ENCODE measurements at regions not wholly inside any gene's neighbourhood (a gene's known extent, or its start where the extent isn't known, plus 50 kb on each side); places are given as distances from the start of the nearest gene placed in this dataset.
"Not testable (repeated sequence)": the region's sequence is repeated elsewhere in the genome, so short reads cannot be mapped to it uniquely, and the experiment has no call there.

DNA sequence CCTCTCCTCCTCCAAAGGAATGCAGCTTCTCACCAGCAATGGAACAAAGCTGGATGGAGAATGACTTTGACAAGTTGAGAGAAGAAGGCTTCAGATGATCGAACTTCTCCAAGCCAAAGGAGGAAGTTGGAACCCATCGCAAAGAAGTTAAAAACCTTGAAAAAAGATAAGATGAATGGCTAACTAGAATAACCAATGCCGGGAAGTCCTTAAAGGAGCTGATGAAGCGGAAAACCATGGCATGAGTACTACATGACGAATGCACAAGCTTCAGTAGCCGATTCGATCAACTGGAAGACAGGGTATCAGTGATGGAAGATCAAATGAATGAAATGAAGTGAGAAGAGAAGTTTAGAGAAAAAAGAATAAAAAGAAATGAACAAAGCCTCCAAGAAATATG, 629.2 kb upstream of the PABPC4L start:
- DNase-seq, result not testable (repeated sequence)

DNA sequence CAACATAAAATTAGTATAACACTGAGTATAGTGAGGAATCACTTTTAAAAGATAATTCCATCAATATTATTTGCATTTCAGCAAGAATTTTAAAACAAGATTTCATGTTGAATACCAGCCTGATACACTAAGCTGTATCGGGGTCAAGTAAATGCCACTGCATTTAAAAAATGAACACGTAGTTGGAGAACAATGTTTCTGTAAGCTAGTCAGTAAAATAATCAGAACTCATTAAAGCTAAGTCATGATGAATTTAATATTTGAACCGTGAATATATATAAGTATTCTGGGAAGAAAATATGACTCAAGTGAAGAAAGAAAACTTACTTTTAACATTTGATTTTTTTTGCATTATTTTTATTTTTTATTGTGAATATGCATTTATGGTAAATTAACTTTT, 611.0 kb upstream of the PABPC4L start:
- no peak for DNase-seq

DNA sequence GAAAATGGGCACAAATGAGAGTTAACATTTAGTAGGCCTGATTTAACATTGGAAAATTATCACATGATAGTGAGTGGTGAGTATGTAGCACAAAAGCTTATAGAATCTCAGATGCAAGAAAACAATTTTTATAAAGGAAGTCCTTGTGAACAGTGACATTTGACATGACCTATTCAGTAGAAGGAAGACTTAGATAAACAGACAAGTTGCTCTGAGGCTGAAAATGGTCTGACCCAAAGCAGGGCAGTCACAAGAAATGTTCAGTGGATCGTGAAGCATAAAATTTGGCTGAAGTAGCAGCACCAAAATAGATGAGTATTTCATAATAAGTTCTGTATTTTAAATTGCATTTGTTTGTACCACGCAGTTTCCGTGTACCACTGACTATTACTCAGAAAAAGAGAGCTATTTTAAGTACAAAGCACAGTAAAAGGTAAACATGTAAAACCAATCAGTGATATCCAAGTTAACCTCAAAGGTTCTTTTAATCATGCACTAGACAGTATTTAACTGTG, 605.7 kb upstream of the PABPC4L start:
- DNase-seq, result no peak

DNA sequence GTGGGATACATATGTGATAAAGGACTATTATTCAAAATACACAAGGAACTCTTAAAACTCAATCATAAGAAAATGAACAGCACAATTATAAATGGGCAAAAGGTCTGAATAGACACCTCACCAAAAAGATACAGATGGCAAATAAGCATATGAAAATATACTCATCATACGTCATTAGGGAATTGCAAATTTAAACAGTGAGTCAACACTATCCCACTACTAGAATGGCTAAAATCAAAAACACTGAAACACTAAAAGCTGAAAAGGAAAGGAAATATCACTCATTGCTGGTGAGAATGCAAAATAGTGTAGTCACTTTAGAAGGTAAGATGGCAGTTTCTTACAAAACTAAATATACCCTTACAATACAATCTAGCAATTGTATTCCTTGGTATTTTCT, 597.0 kb upstream of the PABPC4L start:
- DNase-seq, result no peak

DNA sequence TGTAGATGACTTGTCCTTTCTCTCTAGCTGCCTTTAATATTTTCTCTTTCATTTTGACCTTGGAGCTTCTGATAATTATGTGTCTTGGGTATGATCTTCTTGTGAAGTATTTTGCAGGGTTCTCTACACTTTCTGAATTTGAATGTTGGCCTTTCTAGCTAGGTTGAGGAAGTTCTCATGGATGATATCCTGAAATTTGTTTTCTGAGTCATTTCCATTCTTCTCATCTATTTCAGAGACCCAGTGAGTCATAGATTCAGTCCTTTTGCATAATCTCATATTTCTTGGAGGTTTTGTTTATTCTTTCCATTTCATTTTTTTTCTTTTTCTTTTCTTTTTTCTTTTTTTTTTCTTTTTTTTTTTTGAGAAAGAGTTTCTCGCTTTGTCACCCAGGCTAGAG, 585.7 kb upstream of the PABPC4L start:
- peak; percentile 30 for DNase-seq

DNA sequence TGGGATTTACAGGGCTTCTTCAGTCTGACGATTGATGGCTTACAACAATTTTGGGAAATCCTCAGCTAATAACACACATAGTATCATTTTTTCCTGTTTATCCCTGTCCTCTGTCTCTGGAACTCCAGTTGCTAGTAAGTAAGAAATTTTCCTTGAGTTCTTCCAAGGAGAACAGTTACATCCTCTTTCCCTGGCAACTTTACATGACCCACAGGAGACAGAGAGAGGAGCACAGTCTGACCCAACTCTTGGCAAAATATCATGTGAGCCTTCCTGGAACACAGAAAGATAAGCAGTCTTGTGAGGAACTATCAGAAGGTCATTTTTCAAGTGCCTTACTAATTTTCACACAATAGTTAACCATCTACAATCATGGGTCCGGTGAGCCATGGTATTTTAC, 578.7 kb upstream of the PABPC4L start:
- no peak for DNase-seq

DNA sequence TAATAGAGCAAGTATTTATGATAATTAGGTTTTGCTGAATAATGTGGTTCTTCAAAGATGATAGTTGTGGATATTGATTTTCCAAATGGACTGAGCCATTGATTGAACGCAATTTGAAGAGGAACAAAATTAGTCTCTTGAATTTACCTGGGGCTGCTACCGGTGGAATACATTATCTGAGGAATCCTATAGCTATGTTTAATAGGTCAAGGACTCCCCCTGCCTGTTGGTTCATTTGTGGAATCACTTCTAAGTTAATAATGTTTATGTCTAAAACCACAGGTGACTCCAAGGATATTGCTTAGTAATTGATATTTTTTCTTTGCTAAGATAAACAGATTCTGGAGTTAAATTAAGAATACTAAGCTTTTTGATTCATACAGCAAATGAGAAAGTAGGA, 576.0 kb upstream of the PABPC4L start:
- peak; percentile 54 for DNase-seq

DNA sequence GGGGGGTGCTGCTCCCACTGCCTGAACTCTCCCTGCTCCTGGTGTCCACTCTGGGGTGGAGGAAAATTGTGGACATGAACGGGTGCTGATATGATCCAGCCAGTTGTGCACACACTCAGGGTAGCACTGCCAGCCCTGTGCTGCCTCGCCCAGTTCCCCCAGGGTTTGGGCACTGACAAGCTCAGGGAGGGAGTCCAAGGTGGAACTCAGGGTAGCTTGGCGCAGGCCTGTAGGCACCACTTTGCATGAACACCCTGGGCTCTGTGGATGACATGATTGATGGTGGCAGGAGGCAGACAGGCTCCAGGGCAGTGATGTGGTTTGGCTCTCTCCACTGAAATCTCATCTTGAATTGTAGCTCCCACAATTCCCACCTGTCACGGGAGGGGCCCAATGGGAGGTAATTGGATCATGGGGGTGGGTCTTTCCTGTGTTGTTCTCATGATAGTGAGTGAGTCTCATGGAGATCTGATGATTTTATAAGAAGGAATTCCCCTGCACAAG, 572.0 kb upstream of the PABPC4L start:
- DNase-seq, result no peak

DNA sequence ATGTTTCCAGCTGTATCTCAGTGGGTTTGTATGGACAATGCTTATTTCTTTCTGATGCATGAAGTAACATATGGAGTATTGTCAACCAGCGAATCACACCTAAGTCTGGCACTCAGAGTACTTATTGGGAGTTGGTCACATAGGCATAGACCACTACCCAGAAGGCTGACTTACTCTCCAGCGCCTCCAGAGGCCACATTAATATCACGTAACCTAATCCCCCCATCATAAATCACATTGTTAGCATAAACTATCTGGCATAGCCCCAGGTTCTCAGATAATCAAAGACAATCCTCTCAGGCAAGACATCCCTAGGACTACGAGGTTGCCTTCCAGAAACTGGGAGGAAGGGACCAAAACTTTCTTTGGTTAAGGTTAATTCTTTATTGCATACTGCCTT, 560.5 kb upstream of the PABPC4L start:
- peak; percentile 49 for DNase-seq

DNA sequence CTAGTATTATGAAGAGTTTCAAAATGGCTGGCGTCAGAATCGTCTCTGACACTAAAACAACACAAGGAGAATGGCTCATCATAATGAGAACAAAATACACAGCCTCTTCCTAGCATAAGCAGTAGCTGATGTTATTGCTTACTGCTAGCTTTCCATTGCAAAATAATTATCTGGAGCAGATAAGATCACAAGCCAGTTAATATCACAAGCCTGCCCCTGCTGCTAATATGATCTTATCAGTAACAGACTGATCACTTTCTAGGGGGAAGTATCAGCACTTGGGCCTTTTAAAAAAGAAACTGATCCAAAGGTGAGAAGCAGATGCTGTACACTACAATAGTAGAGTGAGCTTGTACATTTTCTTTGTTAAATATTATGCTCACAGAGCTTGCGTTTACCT, 554.8 kb upstream of the PABPC4L start:
- no peak for DNase-seq

DNA sequence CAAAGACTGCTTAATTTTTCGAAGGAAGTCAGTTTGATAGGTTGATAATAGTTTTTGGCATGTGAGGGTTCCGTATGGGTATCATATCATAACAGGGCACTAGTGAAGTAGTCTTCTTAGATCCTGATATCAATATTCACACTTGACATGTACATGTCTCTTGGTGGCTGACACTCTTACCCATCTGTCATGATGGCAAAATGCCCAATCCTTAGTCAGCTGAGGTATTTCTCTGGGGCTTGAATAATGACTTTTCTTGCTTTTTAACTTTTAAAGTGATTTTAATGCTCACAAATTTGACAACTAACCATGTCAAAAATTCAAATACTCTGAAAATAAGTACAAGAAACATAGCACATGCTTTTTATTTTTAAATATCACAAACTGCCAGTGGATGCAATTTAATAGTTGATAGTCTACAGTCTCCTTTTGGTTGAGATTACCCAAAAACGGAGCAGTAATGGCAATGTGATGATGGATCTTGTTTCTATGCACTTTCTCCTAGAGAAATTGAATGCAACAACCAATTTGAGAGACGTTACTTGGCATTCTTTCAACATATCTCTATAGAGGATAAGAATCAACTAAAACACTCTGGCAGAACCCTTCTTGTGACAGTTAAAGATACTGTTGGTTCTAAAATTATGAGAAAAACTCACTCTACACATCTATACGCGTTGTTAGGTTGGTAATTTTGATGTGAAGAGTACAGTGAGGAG, 552.9 kb upstream of the PABPC4L start:
- DNase-seq, result no peak

DNA sequence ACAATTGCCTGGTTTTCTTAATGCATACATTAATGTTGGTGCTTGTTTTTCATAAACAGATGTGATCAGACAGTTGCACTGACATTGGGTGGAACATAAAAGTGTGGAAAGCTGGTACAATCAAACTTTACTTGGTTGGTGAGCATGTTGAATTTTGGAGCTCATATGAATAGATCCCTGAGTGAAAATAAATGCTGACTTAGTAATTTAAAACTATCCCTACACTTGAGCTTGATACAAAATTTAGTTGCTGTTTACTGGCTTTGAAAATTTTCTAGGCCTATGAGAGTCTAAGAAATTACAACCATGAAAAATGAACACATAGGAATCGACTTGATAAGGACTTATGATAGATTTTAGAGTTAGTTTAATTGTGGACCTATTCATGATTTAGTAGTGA, 551.8 kb upstream of the PABPC4L start:
- no peak for DNase-seq

DNA sequence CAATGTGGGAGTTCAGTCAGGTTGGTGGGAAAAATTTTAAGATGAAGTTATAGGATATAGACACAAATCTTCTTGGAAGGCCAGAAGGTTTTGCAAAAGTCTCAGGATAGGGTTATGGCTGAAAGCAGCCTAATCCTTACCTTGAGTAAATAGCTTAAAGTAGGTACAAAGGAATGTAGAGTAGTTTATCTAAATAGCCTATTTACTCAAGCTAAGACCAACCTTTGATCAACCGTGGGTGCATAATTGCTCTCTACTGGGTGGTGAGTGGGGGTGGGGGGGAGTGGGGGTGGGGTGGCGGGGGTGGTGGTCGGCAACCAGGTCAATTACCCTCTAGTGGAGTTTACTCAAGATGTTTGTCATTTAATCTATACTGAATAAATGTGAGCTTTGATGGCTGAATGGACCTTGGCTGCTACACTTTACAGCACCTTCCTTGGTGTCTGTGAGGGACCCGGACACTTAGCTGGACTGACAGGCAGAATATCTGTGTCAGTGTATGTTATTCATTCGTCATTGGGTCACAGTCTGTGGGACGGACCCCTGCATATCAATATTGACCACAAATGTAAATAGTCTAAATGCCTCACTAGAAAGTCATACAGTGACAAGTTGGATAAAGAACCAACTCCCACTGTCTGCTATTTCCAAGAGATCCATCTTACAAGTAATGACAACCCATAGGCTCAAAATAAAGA, 545.7 kb upstream of the PABPC4L start:
- DNase-seq, result no peak

DNA sequence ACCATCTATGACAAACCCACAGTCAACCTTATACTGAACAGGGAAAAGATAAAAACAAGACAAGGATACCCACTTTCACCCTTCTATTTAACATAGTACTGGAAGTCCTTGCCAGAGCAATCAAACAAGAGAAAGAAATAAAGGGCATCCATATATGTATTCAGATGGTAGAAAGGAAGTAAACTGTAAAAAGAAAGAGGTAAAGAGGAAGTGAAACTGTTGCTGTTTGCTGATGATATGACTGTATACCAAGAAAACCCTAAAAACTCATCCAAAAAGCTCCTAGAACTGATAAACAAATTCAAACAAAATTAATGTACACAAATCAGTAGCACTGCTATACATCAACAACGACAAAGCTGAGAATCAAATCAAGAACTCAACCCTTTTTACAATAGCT, 538.7 kb upstream of the PABPC4L start:
- DNase-seq, result no peak

DNA sequence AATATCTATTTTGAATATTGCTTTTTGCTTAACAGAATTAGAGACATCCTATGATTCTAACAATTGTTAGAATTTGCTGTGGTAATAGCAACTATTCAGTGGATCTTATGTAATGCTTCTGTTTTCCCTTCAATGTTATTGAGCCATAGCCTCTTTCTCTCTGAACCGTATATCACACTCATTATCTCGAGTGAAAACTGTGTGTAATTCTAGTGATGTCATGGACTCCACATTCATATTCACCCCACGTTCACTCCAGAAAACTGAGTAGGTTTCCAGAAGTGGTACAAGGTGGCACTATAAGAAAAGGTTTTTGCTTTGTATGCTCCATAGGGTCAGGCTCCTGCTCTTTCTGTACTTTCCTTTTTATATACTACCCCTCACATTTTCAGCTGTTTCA, 534.3 kb upstream of the PABPC4L start:
- no peak for DNase-seq

DNA sequence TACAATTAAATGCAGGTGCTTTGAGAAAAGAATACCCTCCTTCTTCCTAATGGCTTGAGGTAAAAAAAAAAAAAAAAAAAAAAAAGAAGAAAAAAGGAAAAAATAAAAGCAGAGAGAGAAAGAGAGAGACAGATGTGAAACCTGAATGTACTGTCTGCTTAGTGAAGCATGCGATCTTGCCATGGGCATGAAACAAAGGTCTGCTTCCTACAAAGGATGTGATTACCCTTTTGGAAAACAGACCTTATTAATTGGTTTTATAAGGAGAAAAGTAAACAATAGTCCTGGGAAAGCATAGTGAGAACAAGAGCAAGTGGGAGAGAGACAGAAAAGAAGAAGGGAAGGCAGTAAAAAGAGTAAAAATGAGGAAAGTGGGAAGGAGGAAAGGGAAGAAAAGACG, 526.1 kb upstream of the PABPC4L start:
- no peak for DNase-seq

DNA sequence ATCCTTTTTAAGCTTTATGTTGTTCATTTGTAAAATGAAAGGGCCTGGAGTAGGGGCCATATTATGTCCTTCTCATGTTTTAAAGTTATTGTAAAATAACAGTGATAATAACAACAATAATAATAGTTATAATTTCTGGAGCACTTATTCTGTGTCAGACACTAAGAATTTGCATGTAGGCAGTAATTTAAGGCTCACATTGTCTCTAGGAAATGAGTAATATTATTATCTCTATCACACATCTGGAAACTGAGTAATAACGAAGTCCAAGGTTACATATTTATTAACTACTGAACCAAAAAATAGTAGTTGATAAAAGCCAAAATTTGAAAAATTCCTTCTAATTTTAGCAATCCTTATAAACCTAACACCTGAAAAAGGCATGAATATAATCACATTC, 520.7 kb upstream of the PABPC4L start:
- no peak for DNase-seq

DNA sequence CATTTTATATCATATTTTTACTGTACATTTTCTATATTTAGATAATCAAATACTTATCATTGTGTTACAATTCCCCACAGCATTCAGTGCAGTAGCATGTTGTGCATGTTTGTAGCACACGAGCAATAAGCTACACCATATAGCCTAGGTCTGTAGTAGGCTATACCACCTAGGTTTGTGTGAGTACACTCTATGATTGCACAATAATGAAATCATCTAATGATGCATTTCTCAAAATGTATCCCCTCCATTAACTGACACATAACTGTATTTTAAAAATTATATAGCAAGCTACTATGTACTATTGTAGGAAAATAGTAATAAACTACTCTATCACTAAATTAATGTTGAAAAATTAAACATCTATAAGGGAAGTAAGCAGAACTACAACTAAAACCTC, 518.4 kb upstream of the PABPC4L start:
- no peak for DNase-seq

DNA sequence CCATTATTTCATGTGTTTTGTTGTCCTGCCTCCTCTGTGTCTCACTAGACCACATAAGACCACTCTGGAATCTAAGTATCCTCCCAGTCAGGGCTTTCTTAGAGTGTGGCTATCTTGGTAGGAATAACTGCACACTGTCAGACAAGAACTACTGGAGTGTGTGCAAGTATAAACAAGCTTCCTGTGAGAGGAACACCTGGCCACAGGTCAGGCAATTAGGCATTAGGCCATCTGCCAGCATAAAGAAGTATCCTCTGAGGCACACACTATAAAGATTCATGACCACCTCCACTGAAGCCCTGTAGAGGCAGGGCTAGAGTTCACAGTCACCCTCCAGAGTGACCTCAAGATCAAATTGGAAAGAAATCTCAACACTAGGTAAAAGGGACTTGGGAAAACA, 507.0 kb upstream of the PABPC4L start:
- peak; percentile 54 for DNase-seq

DNA sequence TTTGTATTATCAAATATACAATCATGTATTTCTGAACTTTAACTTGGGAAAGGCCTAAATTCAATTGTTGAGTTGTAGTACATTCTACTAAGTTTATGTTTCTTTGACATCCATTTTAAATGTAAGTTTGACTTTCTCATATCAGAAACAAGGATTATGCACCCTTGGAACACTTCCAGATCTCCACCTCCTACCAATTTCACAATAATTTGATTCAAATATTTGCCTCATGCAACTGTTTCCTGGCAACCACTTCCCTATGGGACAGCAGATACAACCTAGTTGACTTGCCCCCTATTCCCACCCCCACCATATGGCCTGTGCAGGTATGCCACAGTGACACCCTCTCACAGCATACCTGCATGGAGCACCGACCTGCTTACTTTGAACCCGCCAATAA, 506.4 kb upstream of the PABPC4L start:
- peak; percentile 12 for DNase-seq

DNA sequence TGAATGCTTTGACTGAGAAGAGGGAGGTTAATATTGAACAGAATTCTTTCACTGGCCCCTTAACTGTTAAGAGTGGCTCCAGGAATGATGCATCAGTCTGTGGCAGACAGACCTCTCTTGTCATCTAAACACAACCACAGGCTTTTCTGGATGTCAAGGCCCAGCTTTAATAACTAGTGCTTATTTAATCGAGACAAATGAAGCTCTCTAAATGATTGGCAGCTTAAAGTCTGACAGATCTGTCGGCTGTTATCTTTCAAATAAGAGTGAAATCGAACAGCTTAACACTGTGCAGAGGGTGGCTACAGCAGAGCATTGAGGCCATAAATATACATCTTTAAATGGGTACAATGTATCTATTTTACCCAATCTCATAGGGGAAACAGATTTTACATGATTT, 500.8 kb upstream of the PABPC4L start:
- no peak for DNase-seq

DNA sequence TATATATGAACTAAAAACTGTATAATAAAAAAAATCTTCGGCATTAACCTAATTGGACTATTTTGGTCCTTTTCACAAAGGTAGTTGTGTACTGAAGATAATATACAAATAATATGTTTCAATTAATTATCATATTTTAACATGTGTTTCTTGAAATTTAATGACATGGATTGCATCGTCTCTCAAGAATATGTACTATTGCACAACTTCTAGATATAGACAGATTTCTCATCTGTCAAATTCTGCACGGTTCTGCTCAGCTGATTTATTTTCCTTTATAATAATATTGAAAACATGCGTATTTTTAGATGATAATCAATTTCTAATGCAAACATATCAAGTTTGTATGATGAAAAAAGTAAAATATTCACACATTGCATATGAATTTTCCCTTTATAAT, 498.7 kb upstream of the PABPC4L start:
- DNase-seq, result no peak

DNA sequence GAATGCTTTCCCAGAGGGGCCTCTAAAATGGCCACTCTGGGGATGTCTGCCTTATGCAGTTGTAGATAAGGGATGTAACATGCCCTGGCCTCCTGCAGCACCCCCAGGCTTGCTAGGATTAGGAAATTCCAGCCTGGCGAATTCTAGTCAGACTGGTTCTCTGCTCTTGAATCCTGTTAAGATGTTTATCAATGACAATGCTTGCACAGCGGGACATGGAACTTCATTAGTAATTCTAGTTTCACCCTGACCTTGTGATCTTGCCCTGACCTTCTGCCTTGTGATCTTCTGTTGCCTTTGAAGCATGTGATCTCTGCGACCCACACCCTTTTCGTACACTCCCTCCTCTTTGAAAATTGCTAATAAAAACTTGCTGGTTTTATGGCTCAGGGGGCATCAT, 497.2 kb upstream of the PABPC4L start:
- peak; percentile 22 for DNase-seq

DNA sequence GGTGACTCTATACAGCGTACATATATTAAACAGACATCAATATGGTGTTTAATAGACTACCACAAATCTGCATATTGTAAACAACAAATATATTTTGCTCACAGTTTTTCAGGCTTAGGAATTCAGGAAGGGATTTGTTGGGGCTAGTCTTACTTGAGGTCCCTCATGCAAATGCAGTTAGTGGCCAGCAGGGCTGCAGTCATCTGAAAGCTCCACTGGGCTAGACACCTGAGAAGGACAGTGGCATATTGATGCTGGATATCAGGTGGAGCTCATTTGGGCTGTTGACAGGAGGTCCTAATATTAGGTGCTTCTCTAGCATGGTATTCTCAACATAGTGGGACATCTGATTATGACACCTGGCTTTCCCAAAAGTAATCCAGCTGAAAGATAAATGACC, 493.8 kb upstream of the PABPC4L start:
- DNase-seq, result peak; percentile 4

DNA sequence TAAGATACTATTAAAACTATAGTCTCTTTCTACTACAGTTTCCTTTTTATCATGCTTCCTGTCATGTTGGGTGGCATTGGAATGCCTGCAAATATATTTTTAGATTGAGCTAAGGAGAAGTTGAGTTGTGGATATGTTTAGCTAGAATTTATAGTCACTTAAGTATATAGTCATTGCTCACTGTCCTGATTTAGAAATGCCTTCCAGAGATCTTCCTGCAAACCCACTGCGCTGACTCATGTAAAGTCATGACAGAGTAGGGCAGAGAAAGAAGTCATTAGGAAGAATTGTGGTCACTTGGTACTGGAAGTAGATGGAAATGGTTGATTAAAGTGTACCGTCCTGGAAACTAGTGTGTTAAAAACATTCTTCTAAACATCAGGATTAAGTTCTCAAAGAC, 490.3 kb upstream of the PABPC4L start:
- no peak for DNase-seq
